Breast epithelium (tissue), 4 donors: ENCODE measurements at regions not wholly inside any gene's neighbourhood (a gene's known extent, or its start where the extent isn't known, plus 50 kb on each side); places are given as distances from the start of the nearest gene placed in this dataset.

Source experiments
- DNase-seq, 2 donors: peaks; one replicate each; pipeline ENCODE4 v3.0.0-alpha.2; 2019; ENCODE audit warnings: low spot score in 2 of 2
- H3K27ac ChIP-seq, 2 donors: fragments of 200-600 bp; sonication (generic) in 1 of 2; one replicate each; pipeline ENCODE4 v1.5.1; 2016 to 2019; ENCODE audit warnings: mild to moderate bottlenecking in 1 of 2
- H3K27me3 ChIP-seq, 2 donors: fragments of 200-600 bp; sonication (generic) in 1 of 2; one replicate each; pipeline versions ENCODE4 v1.5.1 to v1.6.0; 2017 to 2019; ENCODE audit warnings: control low read depth in 1 of 2, mild to moderate bottlenecking in 1 of 2
- H3K36me3 ChIP-seq: fragments of 200-600 bp; one replicate; pipeline ENCODE4 v1.5.1; 2019
- H3K4me1 ChIP-seq, 2 donors: fragments of 200-600 bp; sonication (generic); one replicate each; pipeline ENCODE4 v1.5.1; 2016 to 2019; ENCODE audit warnings: control low read depth in 1 of 2
- H3K4me3 ChIP-seq, 3 donors: fragments of 200-600 bp; sonication (generic); 1 replicate in 2 of 3; 2 replicates in 1 of 3; pipeline ENCODE4 v1.5.1; 2016 to 2019; ENCODE audit warnings: mild to moderate bottlenecking in 3 of 3, moderate library complexity in 2 of 3
- H3K9me3 ChIP-seq, 2 donors: fragments of 200-600 bp; sonication (generic) in 1 of 2; one replicate each; pipeline ENCODE4 v1.5.1; 2016 to 2019; ENCODE audit warnings: control low read depth in 1 of 2
- CTCF ChIP-seq, 3 donors: fragments of 450-650 bp; IDR thresholded peaks; one replicate each; pipeline ENCODE4 v1.5.1; 2016 to 2017; ENCODE audit warnings: antibody characterized with exemption in 3 of 3, mild to moderate bottlenecking in 3 of 3, moderate library complexity in 3 of 3
- POLR2A ChIP-seq: fragments of 450-650 bp; IDR thresholded peaks from one replicate; pipeline ENCODE4 v1.6.1; 2016; ENCODE audit warnings: antibody characterized with exemption, mild to moderate bottlenecking, moderate library complexity
- POLR2AphosphoS5 ChIP-seq, 3 donors: sonication (generic); formaldehyde crosslinking; IDR thresholded peaks; one replicate each; pipeline ENCODE4 v1.6.1; 2017; ENCODE audit warnings: antibody characterized with exemption in 3 of 3
- intact Hi-C: fragments of 100-400 bp; cut with DNase I; formaldehyde crosslinking; loops from one replicate; pipeline ENCODE4 v1.15.1; 2023; ENCODE audit warnings: low total_unique reads

GRCh38 chr16:86007524-86007923 lies 108.6 kb downstream of the IRF8 start:
- H3K36me3 ChIP-seq, result no peaks in the 10 kb centered on the region
- intact Hi-C loops, result no loop called here
- TF ChIP-seq POLR2A (no peak), CTCF (IDR thresholded peaks at IDR 0.05) (no peak), POLR2AphosphoS5 (IDR thresholded peaks at IDR 0.05) (no peak)
- H3K4me3 ChIP-seq, result no peak overlapping the region
- H3K27ac ChIP-seq, result no peak overlapping the region
- no peaks in the 10 kb centered on the region for H3K9me3 ChIP-seq
- DNase-seq, result no peak
- H3K27me3 ChIP-seq, result peaks cover 0 to 11% of the 10 kb centered on the region in 2 donors
- no peaks in the 10 kb centered on the region for H3K4me1 ChIP-seq

- Histone ChIP-seq H3K4me3 (no peak overlapping the region), H3K27me3 (peaks cover 0 to 14% of the 10 kb centered on the region in 2 donors), H3K4me1 (no peaks in the 10 kb centered on the region), H3K9me3 (no peaks in the 10 kb centered on the region), H3K27ac (no peak overlapping the region), H3K36me3 (no peaks in the 10 kb centered on the region)
- TF ChIP-seq POLR2A (no peak), POLR2AphosphoS5 (IDR thresholded peaks at IDR 0.05) (no peak), CTCF (IDR thresholded peaks at IDR 0.05) (no peak)
- no peak for DNase-seq
- intact Hi-C loops, result no loop called here
These were observed 111.7 kb downstream of the IRF8 start for GRCh38 chr16:86010680-86011141.

GRCh38 chr16:86011532-86011931 lies 112.6 kb downstream of the IRF8 start:
- H3K36me3 ChIP-seq, result no peaks in the 10 kb centered on the region
- H3K4me1 ChIP-seq, result no peaks in the 10 kb centered on the region
- peak in 1 of 2 donors; percentile 28 for DNase-seq
- TF ChIP-seq CTCF (IDR thresholded peaks at IDR 0.05), result no peak
- no peak for TF ChIP-seq POLR2AphosphoS5 (IDR thresholded peaks at IDR 0.05)
- TF ChIP-seq POLR2A, result no peak
- intact Hi-C loops, result no loop called here
- H3K27me3 ChIP-seq, result peaks cover 0 to 16% of the 10 kb centered on the region in 2 donors
- no peak overlapping the region for H3K4me3 ChIP-seq
- no peaks in the 10 kb centered on the region for H3K9me3 ChIP-seq
- H3K27ac ChIP-seq, result no peak overlapping the region

- Histone ChIP-seq H3K4me3 (no peak overlapping the region), H3K27me3 (peaks cover 0 to 20% of the 10 kb centered on the region in 2 donors), H3K4me1 (no peaks in the 10 kb centered on the region), H3K36me3 (no peaks in the 10 kb centered on the region), H3K9me3 (no peaks in the 10 kb centered on the region), H3K27ac (no peak overlapping the region)
- DNase-seq, result no peak
- no peak for TF ChIP-seq POLR2AphosphoS5 (IDR thresholded peaks at IDR 0.05)
- no peak for TF ChIP-seq POLR2A
- TF ChIP-seq CTCF (IDR thresholded peaks at IDR 0.05), result no peak
- intact Hi-C loops, result no loop called here
These were observed 113.3 kb downstream of the IRF8 start for GRCh38 chr16:86012221-86012620.

GRCh38 chr16:86013867-86014266 lies 114.9 kb downstream of the IRF8 start:
- Histone ChIP-seq H3K4me3 (no peak overlapping the region), H3K27ac (no peak overlapping the region), H3K36me3 (no peaks in the 10 kb centered on the region), H3K9me3 (no peaks in the 10 kb centered on the region), H3K4me1 (no peaks in the 10 kb centered on the region), H3K27me3 (peaks cover 0 to 28% of the 10 kb centered on the region in 2 donors)
- intact Hi-C loops, result no loop called here
- DNase-seq, result no peak
- no peak for TF ChIP-seq POLR2AphosphoS5 (IDR thresholded peaks at IDR 0.05)
- no peak for TF ChIP-seq POLR2A
- TF ChIP-seq CTCF (IDR thresholded peaks at IDR 0.05), result no peak
